H9 (cell line): ENCODE measurements at regions not wholly inside any gene's neighbourhood (a gene's known extent, or its start where the extent isn't known, plus 50 kb on each side); places are given as distances from the start of the nearest gene placed in this dataset.
"Not testable (repeated sequence)": the region's sequence is repeated elsewhere in the genome, so short reads cannot be mapped to it uniquely, and the experiment has no call there.

Source experiments
- DNase-seq: peaks from one replicate; pipeline ENCODE4 v3.0.0-alpha.2; 2017
- H2AFZ ChIP-seq: one replicate; pipeline ENCODE4 v1.6.1; 2013; ENCODE audit warnings: mild to moderate bottlenecking, low read length, control low read depth, moderate library complexity
- H2AK5ac ChIP-seq: 2 replicates; pipeline ENCODE4 v1.6.1; 2013; ENCODE audit warnings: low read length, control low read depth, mixed read lengths; ENCODE audit not compliant: insufficient read length
- H2BK120ac ChIP-seq: one replicate; pipeline ENCODE4 v1.6.1; 2013; ENCODE audit warnings: low read depth, mild to moderate bottlenecking, low read length, control low read depth, inconsistent platforms; ENCODE audit not compliant: poor library complexity, severe bottlenecking
- H2BK12ac ChIP-seq: 2 replicates; pipeline ENCODE4 v1.6.1; 2013; ENCODE audit warnings: low read length, control low read depth, mixed read lengths, low read depth; ENCODE audit not compliant: insufficient read length
- H2BK15ac ChIP-seq: 2 replicates; pipeline ENCODE4 v1.6.1; 2013; ENCODE audit warnings: low read depth, low read length, control low read depth
- H2BK20ac ChIP-seq: one replicate; pipeline ENCODE4 v1.6.1; 2013; ENCODE audit warnings: low read depth, mild to moderate bottlenecking, low read length, control low read depth, inconsistent platforms; ENCODE audit not compliant: poor library complexity, severe bottlenecking
- H2BK5ac ChIP-seq: 2 replicates; pipeline ENCODE4 v1.6.1; 2013; ENCODE audit warnings: low read length, control low read depth, mixed read lengths; ENCODE audit not compliant: insufficient read length
- H3K14ac ChIP-seq: 2 replicates; pipeline ENCODE4 v1.6.1; 2013; ENCODE audit warnings: low read length, control low read depth; ENCODE audit not compliant: insufficient read depth
- H3K18ac ChIP-seq: 2 replicates; pipeline ENCODE4 v1.6.1; 2013; ENCODE audit warnings: low read depth, mild to moderate bottlenecking, mixed read lengths, low read length, control low read depth; ENCODE audit not compliant: insufficient read length
- H3K23ac ChIP-seq: 2 replicates; pipeline ENCODE4 v1.6.1; 2013; ENCODE audit warnings: low read length, control low read depth, mixed read lengths, low read depth; ENCODE audit not compliant: insufficient read length
- H3K23me2 ChIP-seq: 2 replicates; pipeline ENCODE4 v1.6.1; 2013; ENCODE audit warnings: low read depth, mild to moderate bottlenecking, mixed read lengths, low read length, control low read depth; ENCODE audit not compliant: insufficient read length, poor library complexity, severe bottlenecking
- H3K27ac ChIP-seq: 2 replicates; pipeline ENCODE4 v1.5.1; 2013; ENCODE audit warnings: low read length, control low read depth, mixed read lengths, low read depth; ENCODE audit not compliant: insufficient read length
- H3K27me3 ChIP-seq: 2 replicates; pipeline ENCODE4 v1.6.1; 2013; ENCODE audit warnings: low read length, control low read depth, inconsistent platforms; ENCODE audit not compliant: insufficient read depth
- H3K4ac ChIP-seq: 2 replicates; pipeline ENCODE4 v1.6.1; 2013; ENCODE audit warnings: low read depth, mild to moderate bottlenecking, control low read depth, inconsistent platforms, low read length, moderate library complexity
- H3K4me1 ChIP-seq: 2 replicates; pipeline ENCODE4 v1.6.1; 2013; ENCODE audit warnings: low read length, control low read depth, inconsistent platforms; ENCODE audit not compliant: insufficient read depth
- H3K4me2 ChIP-seq: 2 replicates; pipeline ENCODE4 v1.6.1; 2013; ENCODE audit warnings: low read length, control low read depth, mixed read lengths; ENCODE audit not compliant: insufficient read length, insufficient read depth
- H3K56ac ChIP-seq: 2 replicates; pipeline ENCODE4 v1.6.1; 2013; ENCODE audit warnings: low read depth, mild to moderate bottlenecking, mixed read lengths, low read length, control low read depth; ENCODE audit not compliant: insufficient read length
- H3K79me1 ChIP-seq: 2 replicates; pipeline ENCODE4 v1.6.1; 2013; ENCODE audit warnings: low read depth, mild to moderate bottlenecking, moderate library complexity, low read length, control low read depth, inconsistent platforms; ENCODE audit not compliant: insufficient read depth, poor library complexity, severe bottlenecking
- H3K79me2 ChIP-seq: 2 replicates; pipeline ENCODE4 v1.6.1; 2013; ENCODE audit warnings: low read length, control low read depth, inconsistent platforms; ENCODE audit not compliant: insufficient read depth
- H3K9ac ChIP-seq: 2 replicates; pipeline ENCODE4 v1.6.1; 2013; ENCODE audit warnings: low read length, control low read depth, mixed read lengths; ENCODE audit not compliant: insufficient read length; ENCODE audit errors: extremely low read depth
- H3K9me3 ChIP-seq: one replicate; pipeline ENCODE4 v1.6.1; 2013; ENCODE audit warnings: low read depth, low read length, inconsistent platforms; ENCODE audit not compliant: control insufficient read depth
- H3T11ph ChIP-seq: one replicate; pipeline ENCODE4 v1.6.1; 2013; ENCODE audit warnings: mild to moderate bottlenecking, low read length, control low read depth, inconsistent platforms
- H4K20me1 ChIP-seq: one replicate; pipeline ENCODE4 v1.6.1; 2013; ENCODE audit not compliant: control insufficient read depth, insufficient read length, insufficient read depth
- H4K5ac ChIP-seq: 2 replicates; pipeline ENCODE4 v1.6.1; 2013; ENCODE audit warnings: low read depth, mild to moderate bottlenecking, mixed read lengths, low read length, control low read depth; ENCODE audit not compliant: insufficient read length
- H4K8ac ChIP-seq: replicated peaks from 2 replicates; pipeline ENCODE4 v1.6.1; 2013; ENCODE audit warnings: low read length, control low read depth, mixed read lengths, low read depth; ENCODE audit not compliant: insufficient read length
- H4K91ac ChIP-seq: 2 replicates; pipeline ENCODE4 v1.6.1; 2013; ENCODE audit warnings: low read depth, mild to moderate bottlenecking, moderate library complexity, mixed read lengths, low read length, control low read depth; ENCODE audit not compliant: insufficient read length
- H3K27ac Mint-ChIP-seq, 3 experiments: 2 replicates in 2 of 3; 3 replicates in 1 of 3; pipeline ENCODE4 v1.8.0; 2020 to 2021; ENCODE audit warnings: mixed read lengths in 3 of 3, mild to moderate bottlenecking in 1 of 3, moderate library complexity in 1 of 3
- H3K27me3 Mint-ChIP-seq: 2 replicates; pipeline ENCODE4 v1.8.0; 2021; ENCODE audit warnings: low read depth, mild to moderate bottlenecking, moderate library complexity, mixed read lengths
- H3K36me3 Mint-ChIP-seq, 3 experiments: 2 replicates in 2 of 3; 3 replicates in 1 of 3; pipeline ENCODE4 v1.8.0; 2020 to 2021; ENCODE audit warnings: low read depth in 3 of 3, mixed read lengths in 3 of 3; ENCODE audit not compliant: insufficient read depth in 1 of 3
- H3K4me1 Mint-ChIP-seq, 2 experiments: 2 replicates each; pipeline ENCODE4 v1.8.0; 2020; ENCODE audit warnings: mixed read lengths in 2 of 2
- H3K4me3 Mint-ChIP-seq, 2 experiments: 2 replicates in 1 of 2; 3 replicates in 1 of 2; pipeline ENCODE4 v1.8.0; 2020 to 2021; ENCODE audit warnings: mild to moderate bottlenecking in 2 of 2, mixed read lengths in 2 of 2, moderate library complexity in 1 of 2
- H3K9me3 Mint-ChIP-seq, 2 experiments: 2 replicates in 1 of 2; 3 replicates in 1 of 2; pipeline ENCODE4 v1.8.0; 2020; ENCODE audit warnings: mild to moderate bottlenecking in 2 of 2, mixed read lengths in 2 of 2, moderate library complexity in 1 of 2
- WGBS: extraction: QIAGEN DNeasy Blood & Tissue Kit; methylation state at CpG from one replicate; pipeline ENCODE4 v1.1.7; 2013; ENCODE audit warnings: missing lambda C conversion rate, low lambda C conversion rate, mixed read lengths; ENCODE audit not compliant: insufficient read length; ENCODE audit errors: extremely low coverage; 5-methylcytosine and 5-hydroxymethylcytosine counted together
- TF ChIP-seq, protein P1 (sequence below): fragments of 200-600 bp; sonication (generic); conservative IDR thresholded peaks from 3 replicates; pipeline ENCODE4 v1.8.0; 2021; ENCODE audit warnings: antibody characterized with exemption, mild to moderate bottlenecking

DNA sequence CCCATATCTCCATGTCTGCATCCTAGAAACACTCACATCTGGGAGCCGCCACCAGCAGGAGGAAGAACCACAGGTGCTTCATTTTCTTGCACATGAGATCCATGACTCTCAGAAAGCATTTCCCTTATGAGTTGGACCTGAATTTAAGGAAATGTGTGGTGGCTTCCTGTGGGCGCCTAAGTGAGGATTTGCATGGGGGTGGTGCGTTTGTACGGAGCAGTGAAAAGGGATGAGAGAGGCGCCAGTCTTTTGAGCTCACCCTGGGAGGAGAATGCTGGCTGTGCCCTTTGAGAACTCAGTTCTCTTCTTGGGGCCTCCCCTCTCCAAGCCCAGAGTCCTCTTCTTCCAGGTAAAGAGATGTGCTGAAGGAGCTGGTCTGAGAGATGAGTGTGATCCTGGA is 895.7 kb downstream of the TMEM121 start:
- Histone ChIP-seq H3K79me1 (no peaks in the 10 kb centered on the region), H3K9me3 (peaks cover 69% of the 10 kb centered on the region), H2AK5ac (no peak overlapping the region), H2BK20ac (no peak overlapping the region), H3K4ac (no peak overlapping the region), H3K79me2 (no peaks in the 10 kb centered on the region; the same call in 1 of the 2 replicates), H4K8ac (no peak overlapping the region), H4K5ac (no peak overlapping the region), H3K4me1 (no peaks in the 10 kb centered on the region), H3K4me2 (no peak overlapping the region), H3K14ac (no peak overlapping the region), H2AFZ (no peak overlapping the region), H2BK5ac (no peak overlapping the region), H2BK120ac (no peak overlapping the region), H3K23me2 (no peaks in the 10 kb centered on the region), H2BK15ac (no peak overlapping the region), H4K91ac (no peak overlapping the region), H3K23ac (no peak overlapping the region), H3K27me3 (no peaks in the 10 kb centered on the region), H3K27ac (no peak overlapping the region), H4K20me1 (no peaks in the 10 kb centered on the region), H3T11ph (no peak overlapping the region), H3K9ac (no peak overlapping the region), H3K18ac (no peak overlapping the region), H2BK12ac (no peak overlapping the region), H3K56ac (no peak overlapping the region)
- no peak for DNase-seq
- Mint-ChIP-seq H3K27me3 (no peaks in the 10 kb centered on the region; the same call in 1 of the 2 replicates), H3K4me3 (no peak overlapping the region; a peak in 1 of 5 replicates), H3K36me3 (peaks cover 19 to 25% (median 24%) of the 10 kb centered on the region in 3 experiments; a peak in 6 of 7 replicates), H3K4me1 (no peaks in the 10 kb centered on the region), H3K27ac (no peak overlapping the region), H3K9me3 (peaks cover 91 to 93% of the 10 kb centered on the region in 2 experiments)
- no CpG with 5 or more reads among the region's 5 CpGs for WGBS
- TF ChIP-seq, protein P1, sequence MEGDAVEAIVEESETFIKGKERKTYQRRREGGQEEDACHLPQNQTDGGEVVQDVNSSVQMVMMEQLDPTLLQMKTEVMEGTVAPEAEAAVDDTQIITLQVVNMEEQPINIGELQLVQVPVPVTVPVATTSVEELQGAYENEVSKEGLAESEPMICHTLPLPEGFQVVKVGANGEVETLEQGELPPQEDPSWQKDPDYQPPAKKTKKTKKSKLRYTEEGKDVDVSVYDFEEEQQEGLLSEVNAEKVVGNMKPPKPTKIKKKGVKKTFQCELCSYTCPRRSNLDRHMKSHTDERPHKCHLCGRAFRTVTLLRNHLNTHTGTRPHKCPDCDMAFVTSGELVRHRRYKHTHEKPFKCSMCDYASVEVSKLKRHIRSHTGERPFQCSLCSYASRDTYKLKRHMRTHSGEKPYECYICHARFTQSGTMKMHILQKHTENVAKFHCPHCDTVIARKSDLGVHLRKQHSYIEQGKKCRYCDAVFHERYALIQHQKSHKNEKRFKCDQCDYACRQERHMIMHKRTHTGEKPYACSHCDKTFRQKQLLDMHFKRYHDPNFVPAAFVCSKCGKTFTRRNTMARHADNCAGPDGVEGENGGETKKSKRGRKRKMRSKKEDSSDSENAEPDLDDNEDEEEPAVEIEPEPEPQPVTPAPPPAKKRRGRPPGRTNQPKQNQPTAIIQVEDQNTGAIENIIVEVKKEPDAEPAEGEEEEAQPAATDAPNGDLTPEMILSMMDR = no peak

DNA sequence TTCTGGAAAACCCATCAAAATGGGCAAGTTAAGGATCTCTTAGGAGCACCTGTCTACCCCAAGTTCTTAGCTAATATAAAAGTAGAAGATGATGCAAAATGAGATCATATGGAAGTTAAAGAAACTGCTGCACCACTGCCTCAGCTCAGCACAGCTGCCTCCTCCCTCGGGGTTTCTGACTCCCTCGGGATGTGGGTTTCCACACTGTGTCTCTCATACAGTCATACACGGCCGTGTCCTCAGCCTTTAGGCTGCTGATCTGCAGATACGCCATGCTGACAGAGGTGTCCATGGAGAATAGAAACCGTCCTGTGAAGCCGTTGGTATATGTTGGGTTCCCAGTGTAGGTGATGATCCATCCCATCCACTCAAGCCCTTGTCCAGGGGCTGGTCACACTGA is 898.8 kb downstream of the TMEM121 start:
- H2BK5ac ChIP-seq, H3K9ac ChIP-seq, H3K14ac ChIP-seq, H3K27me3 ChIP-seq, H3K27ac ChIP-seq, H3T11ph ChIP-seq, H3K79me1 ChIP-seq, H3K27ac Mint-ChIP-seq, H2BK12ac ChIP-seq, H4K20me1 ChIP-seq, H2BK20ac ChIP-seq, DNase-seq, H3K4me1 ChIP-seq, H3K23me2 ChIP-seq, H3K4me1 Mint-ChIP-seq, H3K4me2 ChIP-seq, H2BK15ac ChIP-seq, H2BK120ac ChIP-seq, H3K56ac ChIP-seq, H3K27me3 Mint-ChIP-seq, H2AFZ ChIP-seq, H4K8ac ChIP-seq, H3K4me3 Mint-ChIP-seq, H4K5ac ChIP-seq, H3K79me2 ChIP-seq, H4K91ac ChIP-seq, H3K4ac ChIP-seq, H3K18ac ChIP-seq, H3K23ac ChIP-seq, H2AK5ac ChIP-seq: not testable (repeated sequence)
- no CpG with 5 or more reads among the region's 7 CpGs for WGBS
- Mint-ChIP-seq H3K36me3 (peaks cover 5 to 23% (median 9%) of the 10 kb centered on the region in 3 experiments; a peak in 5 of 7 replicates), H3K9me3 (peaks cover 77 to 78% of the 10 kb centered on the region in 2 experiments)
- peaks cover 43% of the 10 kb centered on the region for H3K9me3 ChIP-seq
